Peyer's patch (tissue), 4 donors: ENCODE measurements at regions not wholly inside any gene's neighbourhood (a gene's known extent, or its start where the extent isn't known, plus 50 kb on each side); places are given as distances from the start of the nearest gene placed in this dataset.
A peak's percentile ranks its signal among the peaks of the same experiment; 100 is the strongest.

Source experiments
- DNase-seq, 3 donors: peaks; one replicate each; pipeline ENCODE4 v3.0.0-alpha.2; 2017 to 2019
- H3K27ac ChIP-seq, 4 donors: fragments of 200-600 bp; sonication (generic); one replicate each; pipeline ENCODE4 v1.5.1; 2016 to 2019
- H3K27me3 ChIP-seq, 2 donors: fragments of 200-600 bp; sonication (generic); one replicate each; pipeline ENCODE4 v1.5.1; 2019
- H3K36me3 ChIP-seq, 3 donors: fragments of 200-600 bp; sonication (generic); one replicate each; pipeline ENCODE4 v1.5.1; 2016 to 2019
- H3K4me1 ChIP-seq, 4 donors: fragments of 200-600 bp; sonication (generic); one replicate each; pipeline ENCODE4 v1.5.1; 2016 to 2019
- H3K4me3 ChIP-seq, 4 donors: fragments of 200-600 bp; sonication (generic); 1 replicate in 3 of 4; 2 replicates in 1 of 4; pipeline ENCODE4 v1.5.1; 2016 to 2019; ENCODE audit warnings: mild to moderate bottlenecking in 1 of 4
- H3K9me3 ChIP-seq, 4 donors: fragments of 200-600 bp; sonication (generic); one replicate each; pipeline ENCODE4 v1.5.1; 2016 to 2019; ENCODE audit warnings: mild to moderate bottlenecking in 1 of 4
- CTCF ChIP-seq, 6 experiments: fragments of 450-650 bp in 4 of 6; fragments of 200-600 bp in 2 of 6; sonication (generic) in 1 of 6; IDR thresholded peaks; one replicate each; pipeline ENCODE4 v1.5.1; 2017 to 2019; ENCODE audit warnings: antibody characterized with exemption in 6 of 6, mild to moderate bottlenecking in 3 of 6, moderate library complexity in 1 of 6
- POLR2A ChIP-seq, 2 donors: fragments of 450-650 bp; IDR thresholded peaks; one replicate each; pipeline ENCODE4 v1.5.1; 2017; ENCODE audit warnings: antibody characterized with exemption in 2 of 2, mild to moderate bottlenecking in 2 of 2, moderate library complexity in 2 of 2

GRCh38 chr3:166060789-166061479, 223.7 kb upstream of the BCHE start:
- no peak overlapping the region for H3K4me3 ChIP-seq
- no peaks in the 10 kb centered on the region for H3K36me3 ChIP-seq
- no peak for DNase-seq
- H3K27ac ChIP-seq: no peak overlapping the region
- no peaks in the 10 kb centered on the region for H3K4me1 ChIP-seq
- no peaks in the 10 kb centered on the region for H3K9me3 ChIP-seq
- TF ChIP-seq POLR2A (IDR thresholded peaks at IDR 0.05): no peak
- no peak for TF ChIP-seq CTCF (IDR thresholded peaks at IDR 0.05)
- no peaks in the 10 kb centered on the region for H3K27me3 ChIP-seq

GRCh38 chr3:166052440-166052839, 215.2 kb upstream of the BCHE start:
- DNase-seq: no peak
- no peaks in the 10 kb centered on the region for H3K36me3 ChIP-seq
- TF ChIP-seq CTCF (IDR thresholded peaks at IDR 0.05) (no peak), POLR2A (IDR thresholded peaks at IDR 0.05) (no peak)
- no peaks in the 10 kb centered on the region for H3K9me3 ChIP-seq
- H3K27me3 ChIP-seq: no peaks in the 10 kb centered on the region
- no peak overlapping the region for H3K4me3 ChIP-seq
- no peaks in the 10 kb centered on the region for H3K4me1 ChIP-seq
- H3K27ac ChIP-seq: no peak overlapping the region

GRCh38 chr3:166029507-166029906, 192.3 kb upstream of the BCHE start:
- H3K27me3 ChIP-seq: no peaks in the 10 kb centered on the region
- no peaks in the 10 kb centered on the region for H3K36me3 ChIP-seq
- H3K9me3 ChIP-seq: no peaks in the 10 kb centered on the region
- no peak for TF ChIP-seq POLR2A (IDR thresholded peaks at IDR 0.05)
- TF ChIP-seq CTCF (IDR thresholded peaks at IDR 0.05): no peak
- H3K27ac ChIP-seq: no peak overlapping the region
- no peak overlapping the region for H3K4me3 ChIP-seq
- no peaks in the 10 kb centered on the region for H3K4me1 ChIP-seq
- no peak for DNase-seq

- TF ChIP-seq POLR2A (IDR thresholded peaks at IDR 0.05) (no peak), CTCF (IDR thresholded peaks at IDR 0.05) (peak in 4 of 6 experiments; percentile 25 to 39 (median 30))
- Histone ChIP-seq H3K36me3 (no peaks in the 10 kb centered on the region), H3K27ac (no peak overlapping the region), H3K27me3 (no peaks in the 10 kb centered on the region), H3K9me3 (no peaks in the 10 kb centered on the region), H3K4me3 (no peak overlapping the region), H3K4me1 (no peaks in the 10 kb centered on the region)
- no peak for DNase-seq
Observed at GRCh38 chr3:166013073-166013679, 176.0 kb upstream of the BCHE start.

GRCh38 chr3:166011771-166012170, 174.5 kb upstream of the BCHE start:
- no peaks in the 10 kb centered on the region for H3K9me3 ChIP-seq
- no peaks in the 10 kb centered on the region for H3K27me3 ChIP-seq
- no peak for DNase-seq
- H3K27ac ChIP-seq: no peak overlapping the region
- no peaks in the 10 kb centered on the region for H3K36me3 ChIP-seq
- no peaks in the 10 kb centered on the region for H3K4me1 ChIP-seq
- no peak overlapping the region for H3K4me3 ChIP-seq
- TF ChIP-seq POLR2A (IDR thresholded peaks at IDR 0.05) (no peak), CTCF (IDR thresholded peaks at IDR 0.05) (no peak)
